ENCODE measurements at regions not wholly inside any gene's neighbourhood (a gene's known extent, or its start where the extent isn't known, plus 50 kb on each side); places are given as distances from the start of the nearest gene placed in this dataset.

GRCh38 chr3:66165660-66166059, 55.1 kb upstream of the SLC25A26 start:
- no peak for DNase-seq (ENCODE audit: low read depth in 4 of 4, low spot score in 1 of 4)

- DNase-seq (ENCODE audit: low read depth in 4 of 4, low spot score in 1 of 4), result no peak
These were observed 56.6 kb upstream of the SLC25A26 start for GRCh38 chr3:66164155-66164554.

GRCh38 chr3:66163222-66163621, 57.6 kb upstream of the SLC25A26 start:
- DNase-seq (ENCODE audit: low read depth in 4 of 4, low spot score in 1 of 4), result no peak

GRCh38 chr3:66162766-66163165, 58.0 kb upstream of the SLC25A26 start:
- no peak for DNase-seq (ENCODE audit: low read depth in 4 of 4, low spot score in 1 of 4)

- DNase-seq (ENCODE audit: low read depth in 4 of 4, low spot score in 1 of 4), result no peak
These were observed 61.7 kb upstream of the SLC25A26 start for GRCh38 chr3:66158933-66159683.

- no peak for DNase-seq (ENCODE audit: low read depth in 4 of 4, low spot score in 1 of 4)
These were observed 66.3 kb upstream of the SLC25A26 start for GRCh38 chr3:66154444-66154861.

GRCh38 chr3:66153481-66154443, 67.0 kb upstream of the SLC25A26 start:
- no peak for DNase-seq (ENCODE audit: low read depth in 4 of 4, low spot score in 1 of 4)

- DNase-seq (ENCODE audit: low read depth in 4 of 4, low spot score in 1 of 4), result no peak
These were observed 68.5 kb upstream of the SLC25A26 start for GRCh38 chr3:66152336-66152735.

GRCh38 chr3:66150977-66151376, 69.8 kb upstream of the SLC25A26 start:
- DNase-seq (ENCODE audit: low read depth in 4 of 4, low spot score in 1 of 4), result no peak

- no peak for DNase-seq (ENCODE audit: low read depth in 4 of 4, low spot score in 1 of 4)
These were observed 71.5 kb upstream of the SLC25A26 start for GRCh38 chr3:66149269-66149668.

GRCh38 chr3:66145408-66145733, 75.4 kb upstream of the SLC25A26 start:
- no peak for DNase-seq (ENCODE audit: low read depth in 4 of 4, low spot score in 1 of 4)

GRCh38 chr3:66144568-66145407, 76.0 kb upstream of the SLC25A26 start:
- DNase-seq (ENCODE audit: low read depth in 4 of 4, low spot score in 1 of 4), result no peak

GRCh38 chr3:66142079-66142478, 78.7 kb upstream of the SLC25A26 start:
- no peak for DNase-seq (ENCODE audit: low read depth in 4 of 4, low spot score in 1 of 4)

GRCh38 chr3:66140743-66141372, 79.9 kb upstream of the SLC25A26 start:
- DNase-seq (ENCODE audit: low read depth in 4 of 4, low spot score in 1 of 4), result no peak

- DNase-seq (ENCODE audit: low read depth in 4 of 4, low spot score in 1 of 4), result no peak
These were observed 80.7 kb upstream of the SLC25A26 start for GRCh38 chr3:66140106-66140505.

- no peak for DNase-seq (ENCODE audit: low read depth in 4 of 4, low spot score in 1 of 4)
These were observed 81.4 kb upstream of the SLC25A26 start for GRCh38 chr3:66139415-66139814.

- DNase-seq (ENCODE audit: low read depth in 4 of 4, low spot score in 1 of 4), result peak in 1 of 4 experiments; percentile 3
These were observed 82.2 kb upstream of the SLC25A26 start for GRCh38 chr3:66138336-66139313.

- DNase-seq (ENCODE audit: low read depth in 4 of 4, low spot score in 1 of 4), result no peak
These were observed 84.2 kb upstream of the SLC25A26 start for GRCh38 chr3:66136597-66136996.

GRCh38 chr3:66133853-66134445, 86.9 kb upstream of the SLC25A26 start:
- DNase-seq (ENCODE audit: low read depth in 4 of 4, low spot score in 1 of 4), result no peak

Measured in stimulated activated CD4-positive, alpha-beta T cell treated with anti-CD3 and anti-CD28 coated beads, Interleukin-1b, Interleukin-23, amount 100 ng/mL, for 24 hours (primary cell).